Ovary (tissue), 3 donors: ENCODE measurements at regions not wholly inside any gene's neighbourhood (a gene's known extent, or its start where the extent isn't known, plus 50 kb on each side); places are given as distances from the start of the nearest gene placed in this dataset.

Experiments
- EP300 ChIP-seq: sonication (generic); formaldehyde crosslinking; IDR thresholded peaks from one replicate; pipeline ENCODE4 v1.6.1; 2017; ENCODE audit warnings: antibody characterized with exemption
- POLR2A ChIP-seq: fragments of 450-650 bp; IDR thresholded peaks from one replicate; pipeline ENCODE4 v1.6.1; 2017; ENCODE audit warnings: antibody characterized with exemption, mild to moderate bottlenecking, moderate library complexity
- TF ChIP-seq, protein P1 (sequence below), 3 donors: fragments of 450-650 bp in 2 of 3; fragments of 200-600 bp in 1 of 3; IDR thresholded peaks; one replicate each; pipeline versions ENCODE4 v1.5.1 to v1.8.0; 2016 to 2022; ENCODE audit warnings: antibody characterized with exemption in 3 of 3, mild to moderate bottlenecking in 1 of 3
- donor health status: DM: no; HTN: no; CAD: no.

DNA sequence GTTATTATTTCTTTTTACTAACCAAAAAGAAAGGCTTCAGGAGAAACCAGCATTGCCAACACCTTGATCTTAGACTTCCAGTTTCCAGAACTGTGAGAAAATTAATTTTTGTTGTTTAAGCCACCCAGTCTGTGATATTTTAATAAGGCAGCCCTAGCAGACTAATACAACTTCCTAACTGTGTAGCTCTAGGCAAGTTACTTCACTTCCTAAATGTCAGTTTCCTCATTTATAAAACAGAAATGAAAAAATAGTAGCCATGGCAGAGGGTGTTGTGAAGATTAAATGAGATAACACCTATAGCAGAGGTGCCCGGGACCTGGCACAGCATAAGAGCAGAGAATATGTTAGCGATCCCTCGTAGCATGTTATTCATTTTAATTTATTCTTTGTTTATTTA, 66.6 kb upstream of the HAND1 start:
- TF ChIP-seq, protein P1, sequence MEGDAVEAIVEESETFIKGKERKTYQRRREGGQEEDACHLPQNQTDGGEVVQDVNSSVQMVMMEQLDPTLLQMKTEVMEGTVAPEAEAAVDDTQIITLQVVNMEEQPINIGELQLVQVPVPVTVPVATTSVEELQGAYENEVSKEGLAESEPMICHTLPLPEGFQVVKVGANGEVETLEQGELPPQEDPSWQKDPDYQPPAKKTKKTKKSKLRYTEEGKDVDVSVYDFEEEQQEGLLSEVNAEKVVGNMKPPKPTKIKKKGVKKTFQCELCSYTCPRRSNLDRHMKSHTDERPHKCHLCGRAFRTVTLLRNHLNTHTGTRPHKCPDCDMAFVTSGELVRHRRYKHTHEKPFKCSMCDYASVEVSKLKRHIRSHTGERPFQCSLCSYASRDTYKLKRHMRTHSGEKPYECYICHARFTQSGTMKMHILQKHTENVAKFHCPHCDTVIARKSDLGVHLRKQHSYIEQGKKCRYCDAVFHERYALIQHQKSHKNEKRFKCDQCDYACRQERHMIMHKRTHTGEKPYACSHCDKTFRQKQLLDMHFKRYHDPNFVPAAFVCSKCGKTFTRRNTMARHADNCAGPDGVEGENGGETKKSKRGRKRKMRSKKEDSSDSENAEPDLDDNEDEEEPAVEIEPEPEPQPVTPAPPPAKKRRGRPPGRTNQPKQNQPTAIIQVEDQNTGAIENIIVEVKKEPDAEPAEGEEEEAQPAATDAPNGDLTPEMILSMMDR (IDR thresholded peaks at IDR 0.05): no peak
- no peak for TF ChIP-seq POLR2A
- TF ChIP-seq EP300: no peak
